ENCODE measurements at regions not wholly inside any gene's neighbourhood (a gene's known extent, or its start where the extent isn't known, plus 50 kb on each side); places are given as distances from the start of the nearest gene placed in this dataset.

GRCh38 chr22:47781427-47782111, 1019.1 kb downstream of the TBC1D22A start:
- peak in 1 of 7 donors; percentile 31 for DNase-seq

GRCh38 chr22:47781024-47781423, 1018.6 kb downstream of the TBC1D22A start:
- Histone ChIP-seq H3K4me3 (no peak overlapping the region), H3K9me3 (replicated peaks in 1 of 3) (no peaks in the 10 kb centered on the region), H3K27ac (no peak overlapping the region), H3K4me1 (replicated peaks in 1 of 2) (no peaks in the 10 kb centered on the region), H3K27me3 (no peaks in the 10 kb centered on the region), H3K36me3 (replicated peaks in 1 of 2) (no peaks in the 10 kb centered on the region)
- TF ChIP-seq CTCF (IDR thresholded peaks at IDR 0.05) (no peak), POLR2A (IDR thresholded peaks at IDR 0.05) (no peak)
- peak in 1 of 7 donors; percentile 21 for DNase-seq
- intact Hi-C loops (cut with DNase I) = no loop called here
- 83 to 90% (median 88%) methylated on average over 7 to 12 of the region's 12 CpGs for WGBS, 4 donors

More at GRCh38 chr22:47781427-47782111, 1019.1 kb downstream of the TBC1D22A start:
- TF ChIP-seq POLR2A (IDR thresholded peaks at IDR 0.05) (no peak), CTCF (IDR thresholded peaks at IDR 0.05) (no peak)
- Histone ChIP-seq H3K27me3 (no peaks in the 10 kb centered on the region), H3K36me3 (replicated peaks in 1 of 2) (no peaks in the 10 kb centered on the region), H3K4me3 (no peak overlapping the region), H3K27ac (no peak overlapping the region), H3K4me1 (replicated peaks in 1 of 2) (no peaks in the 10 kb centered on the region), H3K9me3 (replicated peaks in 1 of 3) (no peaks in the 10 kb centered on the region)
- WGBS, 4 donors = 84 to 93% (median 91%) methylated on average over 20 of the region's 20 CpGs
- intact Hi-C loops (cut with DNase I) = no loop called here

GRCh38 chr22:47780281-47780875, 1017.9 kb downstream of the TBC1D22A start:
- Histone ChIP-seq H3K4me1 (replicated peaks in 1 of 2) (no peaks in the 10 kb centered on the region), H3K27ac (no peak overlapping the region), H3K9me3 (replicated peaks in 1 of 3) (no peaks in the 10 kb centered on the region), H3K36me3 (replicated peaks in 1 of 2) (no peaks in the 10 kb centered on the region), H3K27me3 (no peaks in the 10 kb centered on the region), H3K4me3 (no peak overlapping the region)
- intact Hi-C loops (cut with DNase I) = no loop called here
- TF ChIP-seq CTCF (IDR thresholded peaks at IDR 0.05) = no peak
- no peak for TF ChIP-seq POLR2A (IDR thresholded peaks at IDR 0.05)
- 78 to 87% (median 84%) methylated on average over 14 of the region's 14 CpGs for WGBS, 4 donors
- peak in 1 of 7 donors; percentile 17 for DNase-seq

- Histone ChIP-seq H3K9me3 (replicated peaks in 1 of 3) (no peaks in the 10 kb centered on the region), H3K36me3 (replicated peaks in 1 of 2) (no peaks in the 10 kb centered on the region), H3K4me1 (replicated peaks in 1 of 2) (no peaks in the 10 kb centered on the region), H3K27ac (no peak overlapping the region), H3K27me3 (no peaks in the 10 kb centered on the region), H3K4me3 (no peak overlapping the region)
- 40 to 45% (median 44%) methylated on average over 7 of the region's 7 CpGs for WGBS, 4 donors
- no peak for DNase-seq
- intact Hi-C loops (cut with DNase I) = no loop called here
- no peak for TF ChIP-seq POLR2A (IDR thresholded peaks at IDR 0.05)
- no peak for TF ChIP-seq CTCF (IDR thresholded peaks at IDR 0.05)
Observed at GRCh38 chr22:47779474-47779873, 1017.0 kb downstream of the TBC1D22A start.

Measured in adrenal gland (tissue), 9 donors.